NB4 (cell line): ENCODE measurements at regions not wholly inside any gene's neighbourhood (a gene's known extent, or its start where the extent isn't known, plus 50 kb on each side); places are given as distances from the start of the nearest gene placed in this dataset.
"Not testable (repeated sequence)": the region's sequence is repeated elsewhere in the genome, so short reads cannot be mapped to it uniquely, and the experiment has no call there.

Experiments
- CTCF ChIP-seq: IDR thresholded peaks from one replicate; pipeline ENCODE4 v1.5.1; 2012; ENCODE audit warnings: low read depth, low read length
- MAX ChIP-seq: IDR thresholded peaks from 2 replicates; pipeline ENCODE4 v1.6.1; 2011; ENCODE audit warnings: low read depth, low read length
- MYC ChIP-seq: IDR thresholded peaks from 2 replicates; pipeline ENCODE4 v1.6.1; 2011; ENCODE audit warnings: low read depth, low read length
- POLR2A ChIP-seq: IDR thresholded peaks from 2 replicates; pipeline ENCODE4 v1.6.1; 2011; ENCODE audit warnings: mild to moderate bottlenecking; ENCODE audit not compliant: insufficient read length; ENCODE audit errors: extremely low read depth

- not testable (repeated sequence) for TF ChIP-seq POLR2A, CTCF, MYC, MAX
Measured at GRCh38 chr3:59170166-59170565, 120.3 kb upstream of the CFAP20DC start.
